Vagina (tissue), 2 donors: ENCODE measurements at regions not wholly inside any gene's neighbourhood (a gene's known extent, or its start where the extent isn't known, plus 50 kb on each side); places are given as distances from the start of the nearest gene placed in this dataset.

Source experiments
- DNase-seq, 2 donors: peaks; one replicate each; pipeline ENCODE4 v3.0.0-alpha.2; 2017; ENCODE audit errors: extremely low spot score in 2 of 2
- H3K27ac ChIP-seq: fragments of 200-600 bp; sonication (generic); one replicate; pipeline ENCODE4 v1.5.1; 2019
- H3K27me3 ChIP-seq: fragments of 200-600 bp; sonication (generic); one replicate; pipeline ENCODE4 v1.5.1; 2019
- H3K36me3 ChIP-seq, 2 donors: fragments of 200-600 bp; sonication (generic); one replicate each; pipeline ENCODE4 v1.5.1; 2017 to 2019
- H3K4me1 ChIP-seq: fragments of 200-600 bp; sonication (generic); one replicate; pipeline ENCODE4 v1.5.1; 2019
- H3K4me3 ChIP-seq, 2 donors: fragments of 200-600 bp; sonication (generic); 1 replicate in 1 of 2; 2 replicates in 1 of 2; pipeline ENCODE4 v1.5.1; 2016 to 2019
- H3K9me3 ChIP-seq: fragments of 200-600 bp; sonication (generic); one replicate; pipeline ENCODE4 v1.5.1; 2019
- POLR2A ChIP-seq, 2 donors: fragments of 450-650 bp; IDR thresholded peaks; one replicate each; pipeline ENCODE4 v1.6.1; 2017; ENCODE audit warnings: antibody characterized with exemption in 2 of 2, mild to moderate bottlenecking in 2 of 2, moderate library complexity in 2 of 2
- POLR2AphosphoS5 ChIP-seq, 2 donors: sonication (generic); formaldehyde crosslinking; IDR thresholded peaks; one replicate each; pipeline ENCODE4 v1.9.0; 2017; ENCODE audit warnings: antibody characterized with exemption in 2 of 2, mild to moderate bottlenecking in 2 of 2, low read depth in 1 of 2; ENCODE audit not compliant: insufficient read depth in 1 of 2
- intact Hi-C: fragments of 100-400 bp; cut with DNase I; formaldehyde crosslinking; loops from one replicate; pipeline ENCODE4 v1.15.1; 2023
- TF ChIP-seq, protein P1 (sequence below), 3 experiments: fragments of 450-650 bp in 2 of 3; fragments of 200-600 bp in 1 of 3; sonication (generic) in 1 of 3; IDR thresholded peaks; one replicate each; pipeline ENCODE4 v1.5.1; 2017 to 2019; ENCODE audit warnings: antibody characterized with exemption in 3 of 3, mild to moderate bottlenecking in 2 of 3, moderate library complexity in 2 of 3

- Histone ChIP-seq H3K4me3 (no peak overlapping the region), H3K27ac (no peak overlapping the region), H3K4me1 (peaks cover 13% of the 10 kb centered on the region), H3K36me3 (no peaks in the 10 kb centered on the region), H3K27me3 (no peaks in the 10 kb centered on the region), H3K9me3 (no peaks in the 10 kb centered on the region)
- no peak for DNase-seq
- TF ChIP-seq, protein P1, sequence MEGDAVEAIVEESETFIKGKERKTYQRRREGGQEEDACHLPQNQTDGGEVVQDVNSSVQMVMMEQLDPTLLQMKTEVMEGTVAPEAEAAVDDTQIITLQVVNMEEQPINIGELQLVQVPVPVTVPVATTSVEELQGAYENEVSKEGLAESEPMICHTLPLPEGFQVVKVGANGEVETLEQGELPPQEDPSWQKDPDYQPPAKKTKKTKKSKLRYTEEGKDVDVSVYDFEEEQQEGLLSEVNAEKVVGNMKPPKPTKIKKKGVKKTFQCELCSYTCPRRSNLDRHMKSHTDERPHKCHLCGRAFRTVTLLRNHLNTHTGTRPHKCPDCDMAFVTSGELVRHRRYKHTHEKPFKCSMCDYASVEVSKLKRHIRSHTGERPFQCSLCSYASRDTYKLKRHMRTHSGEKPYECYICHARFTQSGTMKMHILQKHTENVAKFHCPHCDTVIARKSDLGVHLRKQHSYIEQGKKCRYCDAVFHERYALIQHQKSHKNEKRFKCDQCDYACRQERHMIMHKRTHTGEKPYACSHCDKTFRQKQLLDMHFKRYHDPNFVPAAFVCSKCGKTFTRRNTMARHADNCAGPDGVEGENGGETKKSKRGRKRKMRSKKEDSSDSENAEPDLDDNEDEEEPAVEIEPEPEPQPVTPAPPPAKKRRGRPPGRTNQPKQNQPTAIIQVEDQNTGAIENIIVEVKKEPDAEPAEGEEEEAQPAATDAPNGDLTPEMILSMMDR (IDR thresholded peaks at IDR 0.05) = no peak
- no peak for TF ChIP-seq POLR2AphosphoS5 (IDR thresholded peaks at IDR 0.05; ENCODE audit: insufficient read depth in 1 of 2, low read depth in 1 of 2)
- no peak for TF ChIP-seq POLR2A (IDR thresholded peaks at IDR 0.05)
- intact Hi-C loops = no loop called here
These were observed 119.2 kb downstream of the TBC1D30 start for GRCh38 chr12:64943686-64944085.

GRCh38 chr12:64944966-64945365 is 120.5 kb downstream of the TBC1D30 start:
- Histone ChIP-seq H3K4me1 (peaks cover 13% of the 10 kb centered on the region), H3K36me3 (no peaks in the 10 kb centered on the region), H3K4me3 (no peak overlapping the region), H3K27ac (no peak overlapping the region), H3K9me3 (no peaks in the 10 kb centered on the region), H3K27me3 (no peaks in the 10 kb centered on the region)
- DNase-seq = no peak
- intact Hi-C loops = no loop called here
- TF ChIP-seq, protein P1 (IDR thresholded peaks at IDR 0.05) = no peak
- TF ChIP-seq POLR2AphosphoS5 (IDR thresholded peaks at IDR 0.05; ENCODE audit: insufficient read depth in 1 of 2, low read depth in 1 of 2) = no peak
- no peak for TF ChIP-seq POLR2A (IDR thresholded peaks at IDR 0.05)

DNA sequence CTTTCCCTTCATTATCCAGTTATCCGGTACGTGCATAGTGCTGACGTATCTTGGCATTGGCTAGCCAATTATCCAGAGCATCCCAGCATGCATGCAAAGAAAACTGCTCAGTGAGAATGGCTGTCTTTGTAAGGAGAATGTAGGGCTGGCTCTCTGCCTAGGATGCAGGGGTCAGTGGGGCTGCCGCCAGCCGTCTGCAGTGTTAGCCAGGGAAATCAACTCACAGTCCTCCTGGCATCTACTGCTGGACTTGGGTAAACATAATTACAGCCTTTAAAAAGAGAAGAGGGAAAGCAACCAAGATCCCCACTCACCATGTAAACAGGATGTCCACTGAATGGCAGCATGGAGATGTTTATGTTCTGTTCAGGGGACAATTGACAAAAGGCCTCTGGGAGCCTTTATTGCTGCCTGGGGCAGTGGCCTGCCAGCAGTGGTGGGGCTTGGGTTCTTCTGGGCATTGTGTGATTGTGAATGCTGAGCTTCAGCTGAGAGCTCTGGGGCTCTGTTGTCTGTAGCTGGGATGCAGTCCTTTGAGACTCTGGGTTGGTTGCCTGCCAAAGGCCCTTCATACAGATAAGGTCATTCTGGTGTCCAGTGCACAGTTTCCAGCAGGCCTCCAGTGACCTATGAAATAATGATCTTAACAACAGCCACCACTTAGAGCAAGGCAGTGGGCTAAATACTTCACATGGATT is 121.8 kb downstream of the TBC1D30 start:
- no peak for DNase-seq
- Histone ChIP-seq H3K9me3 (no peaks in the 10 kb centered on the region), H3K4me1 (peaks cover 13% of the 10 kb centered on the region), H3K27ac (no peak overlapping the region), H3K36me3 (no peaks in the 10 kb centered on the region), H3K4me3 (no peak overlapping the region), H3K27me3 (no peaks in the 10 kb centered on the region)
- intact Hi-C loops = no loop called here
- no peak for TF ChIP-seq POLR2A (IDR thresholded peaks at IDR 0.05)
- TF ChIP-seq, protein P1 (IDR thresholded peaks at IDR 0.05) = no peak
- peak in 1 of 2 donors; percentile 52 for TF ChIP-seq POLR2AphosphoS5 (IDR thresholded peaks at IDR 0.05; ENCODE audit: insufficient read depth in 1 of 2, low read depth in 1 of 2)

DNA sequence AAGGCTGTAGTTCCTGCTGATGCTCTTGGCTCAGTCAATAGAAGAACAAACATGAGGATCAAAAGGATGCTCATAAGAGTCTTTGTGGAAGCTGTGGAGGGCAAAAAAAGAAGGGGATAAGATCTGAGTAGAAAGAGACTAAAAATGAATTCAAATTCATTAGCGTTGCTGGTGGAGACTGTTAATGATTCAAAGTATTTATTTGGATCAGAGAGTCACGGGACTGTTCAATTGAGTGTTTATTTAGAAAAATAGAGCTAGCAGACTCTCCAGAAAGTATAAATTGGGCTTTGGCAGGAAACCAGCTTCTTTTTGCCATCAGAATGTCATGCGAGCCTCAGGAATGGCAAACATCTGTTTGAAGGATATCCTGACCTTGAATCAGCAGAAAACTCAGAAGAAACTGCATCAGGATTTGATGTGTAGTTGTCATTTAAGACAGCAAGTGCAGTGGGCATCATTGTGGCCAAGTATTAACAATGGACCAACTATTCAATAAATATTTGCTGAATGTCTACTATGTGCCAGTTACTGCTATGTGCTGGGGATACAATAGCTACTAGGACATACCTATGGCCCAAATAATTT is 126.4 kb downstream of the TBC1D30 start:
- Histone ChIP-seq H3K9me3 (no peaks in the 10 kb centered on the region), H3K27ac (no peak overlapping the region), H3K4me1 (peaks cover 11% of the 10 kb centered on the region), H3K4me3 (no peak overlapping the region), H3K36me3 (no peaks in the 10 kb centered on the region), H3K27me3 (no peaks in the 10 kb centered on the region)
- TF ChIP-seq POLR2AphosphoS5 (IDR thresholded peaks at IDR 0.05; ENCODE audit: insufficient read depth in 1 of 2, low read depth in 1 of 2) (no peak), POLR2A (IDR thresholded peaks at IDR 0.05) (no peak)
- TF ChIP-seq, protein P1 (IDR thresholded peaks at IDR 0.05) = no peak
- no peak for DNase-seq
- intact Hi-C loops = no loop called here

DNA sequence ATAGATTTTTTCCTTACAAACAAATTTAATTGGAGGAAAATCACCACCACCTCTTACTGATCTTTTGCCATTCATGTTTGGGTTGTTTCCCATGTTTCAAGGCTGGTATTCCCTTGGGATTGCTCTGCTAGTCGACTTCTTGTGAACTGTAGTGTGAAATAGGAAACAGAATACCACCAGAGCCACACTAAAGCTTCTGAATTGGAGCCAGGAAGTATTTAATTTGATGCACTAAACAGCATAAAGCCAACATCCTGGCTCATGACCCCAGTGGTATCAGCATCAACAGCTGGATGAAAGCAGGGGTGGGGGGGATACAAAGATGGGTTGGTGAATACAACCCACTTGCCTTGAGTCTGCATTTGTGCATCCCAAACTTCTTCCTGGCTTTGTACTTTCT is 127.5 kb downstream of the TBC1D30 start:
- Histone ChIP-seq H3K36me3 (no peaks in the 10 kb centered on the region), H3K27me3 (no peaks in the 10 kb centered on the region), H3K4me3 (no peak overlapping the region), H3K27ac (no peak overlapping the region), H3K9me3 (no peaks in the 10 kb centered on the region), H3K4me1 (no peaks in the 10 kb centered on the region)
- DNase-seq = no peak
- intact Hi-C loops = no loop called here
- TF ChIP-seq, protein P1 (IDR thresholded peaks at IDR 0.05) = no peak
- TF ChIP-seq POLR2AphosphoS5 (IDR thresholded peaks at IDR 0.05; ENCODE audit: insufficient read depth in 1 of 2, low read depth in 1 of 2) (no peak), POLR2A (IDR thresholded peaks at IDR 0.05) (no peak)
